Esophagus muscularis mucosa (tissue), 2 donors: ENCODE measurements at regions not wholly inside any gene's neighbourhood (a gene's known extent, or its start where the extent isn't known, plus 50 kb on each side); places are given as distances from the start of the nearest gene placed in this dataset.

Experiments
- POLR2A ChIP-seq: fragments of 450-650 bp; IDR thresholded peaks from one replicate; pipeline ENCODE4 v1.6.1; 2017; ENCODE audit warnings: antibody characterized with exemption, moderate library complexity, mild to moderate bottlenecking, low read depth
- POLR2AphosphoS5 ChIP-seq, 2 donors: sonication (generic); formaldehyde crosslinking; IDR thresholded peaks; one replicate each; pipeline ENCODE4 v1.6.1; 2017; ENCODE audit warnings: antibody characterized with exemption in 2 of 2

- TF ChIP-seq POLR2A (no peak), POLR2AphosphoS5 (IDR thresholded peaks at IDR 0.05) (no peak)
These were observed 64.9 kb downstream of the PABIR2 start for GRCh38 chrX:134732152-134732551.
